K562 (cell line): ENCODE measurements at regions not wholly inside any gene's neighbourhood (a gene's known extent, or its start where the extent isn't known, plus 50 kb on each side); places are given as distances from the start of the nearest gene placed in this dataset.

Source experiments
- ATAC-seq: fragments of 200-7000 bp; cut with Tn5 transposase; 3 replicates; pipeline ENCODE4 v1.9.1; 2020; ENCODE audit warnings: moderate library complexity
- BruUV-seq: library from RNA; stranded (reverse); fragments of 400-500 nt; replicated peaks from 2 replicates; lab custom pipeline; 2021; lab: Mats Ljungman, UMichigan
- CTCF ChIA-PET: fragments of 300-600 bp; formaldehyde crosslinking; extraction: SDS; loops from one replicate; lab custom pipeline; 2021; ENCODE audit warnings: low intra/inter-chr PET ratio; lab: Yijun Ruan, JAX
- POLR2A ChIA-PET: fragments of 300-600, 350-650 bp; sonication (Branson Sonifier 250); formaldehyde crosslinking; extraction: SDS; loops from one replicate; lab custom pipeline; 2021; ENCODE audit warnings: antibody characterized with exemption, inconsistent platforms; lab: Yijun Ruan, JAX
- DNase-seq, 4 experiments: peaks; one replicate each; pipeline versions ENCODE4 v3.0.0 to v3.0.0-alpha.2; 2011 to 2018; ENCODE audit warnings: low spot score in 3 of 4, mixed read lengths in 3 of 4; ENCODE audit errors: extremely low read depth in 1 of 4
- FAIRE-seq: peaks from 2 replicates; lab custom pipeline; 2011; peaks lifted over from hg19 to GRCh38; lab: Jason Lieb, UNC
- H2AFZ ChIP-seq: 2 replicates; pipeline ENCODE4 v1.6.0; 2011; ENCODE audit warnings: low read depth, low read length, control low read depth, inconsistent platforms
- H3K27ac ChIP-seq: fragments of 200-600 bp; 3 replicates; pipeline ENCODE4 v1.8.0; 2011; ENCODE audit warnings: low read depth, mild to moderate bottlenecking, control low read depth, inconsistent platforms, low read length, moderate library complexity, mixed read lengths; ENCODE audit errors: extremely low read depth
- H3K27me3 ChIP-seq, 2 experiments: fragments of 300-600 bp in 1 of 2; 2 replicates in 1 of 2; 3 replicates in 1 of 2; pipeline versions ENCODE4 v1.6.0 to v1.8.0; 2011; ENCODE audit warnings: inconsistent platforms in 2 of 2, low read length in 2 of 2, mild to moderate bottlenecking in 1 of 2, mixed read lengths in 1 of 2, moderate library complexity in 1 of 2; ENCODE audit not compliant: control insufficient read depth in 2 of 2, insufficient read depth in 2 of 2
- H3K36me3 ChIP-seq: fragments of 300-600 bp; 3 replicates; pipeline ENCODE4 v1.8.0; 2011; ENCODE audit warnings: mild to moderate bottlenecking, low read length, inconsistent platforms; ENCODE audit not compliant: control insufficient read depth, insufficient read depth
- H3K4me1 ChIP-seq, 2 experiments: fragments of 200-600 bp in 1 of 2; replicated peaks in 1 of 2; 2 replicates in 1 of 2; 3 replicates in 1 of 2; pipeline versions ENCODE4 v1.5.1 to v1.8.0; 2011; ENCODE audit warnings: inconsistent platforms in 2 of 2, low read length in 2 of 2, mild to moderate bottlenecking in 1 of 2, mixed read lengths in 1 of 2, moderate library complexity in 1 of 2; ENCODE audit not compliant: control insufficient read depth in 2 of 2, insufficient read depth in 2 of 2
- H3K4me2 ChIP-seq: 2 replicates; pipeline ENCODE4 v1.6.1; 2011; ENCODE audit warnings: low read length, control low read depth, inconsistent platforms, mixed read lengths; ENCODE audit not compliant: insufficient read depth
- H3K4me3 ChIP-seq: fragments of 200-600 bp; sonication (generic), shearing (Covaris generic); 2 replicates; pipeline ENCODE4 v1.5.1; 2016; ENCODE audit warnings: control low read depth, inconsistent platforms
- H3K79me2 ChIP-seq: fragments of 200-600 bp; 3 replicates; pipeline ENCODE4 v1.8.0; 2011; ENCODE audit warnings: low read length, inconsistent platforms; ENCODE audit not compliant: control insufficient read depth, insufficient read depth
- H3K9ac ChIP-seq, 2 experiments: 2 replicates each; pipeline versions ENCODE4 v1.6.0 to v1.6.1; 2011; ENCODE audit warnings: low read depth in 2 of 2, low read length in 2 of 2, control low read depth in 1 of 2, inconsistent platforms in 1 of 2, mild to moderate bottlenecking in 1 of 2, mixed read lengths in 1 of 2; ENCODE audit not compliant: insufficient read depth in 1 of 2
- H3K9me1 ChIP-seq: one replicate; pipeline ENCODE4 v1.6.0; 2011; ENCODE audit warnings: inconsistent platforms, mild to moderate bottlenecking, low read length, moderate library complexity; ENCODE audit not compliant: control insufficient read depth, insufficient read depth
- H3K9me3 ChIP-seq: replicated peaks from 2 replicates; pipeline ENCODE4 v1.5.1; 2011; ENCODE audit warnings: low read depth, low read length, inconsistent platforms; ENCODE audit not compliant: control insufficient read depth, insufficient read depth
- H4K20me1 ChIP-seq: replicated peaks from 2 replicates; pipeline ENCODE4 v1.6.1; 2011; ENCODE audit warnings: low read length, inconsistent platforms, mixed read lengths; ENCODE audit not compliant: control insufficient read depth, insufficient read depth
- BCL6 ChIP-seq: fragments of 250-450 bp; sonication (Bioruptor Pico); IDR thresholded peaks from 2 replicates; pipeline ENCODE4 v1.4.0; 2020
- CBX3 ChIP-seq, 2 experiments: IDR thresholded peaks; 1 replicate in 1 of 2; 2 replicates in 1 of 2; pipeline ENCODE4 v1.6.1; 2012; ENCODE audit warnings: inconsistent platforms in 2 of 2, low read length in 2 of 2, borderline replicate concordance in 1 of 2, control low read depth in 1 of 2
- MCM7 ChIP-seq, 2 experiments: fragments of 450-650 bp; IDR thresholded peaks; 2 replicates each; pipeline ENCODE4 v1.6.1; 2016 to 2018
- POLR2H ChIP-seq: IDR thresholded peaks from 2 replicates; pipeline ENCODE4 v1.6.1; 2016; ENCODE audit warnings: missing genetic modification characterization, low read depth, mild to moderate bottlenecking, control low read depth, missing compliant biosample characterization, moderate library complexity
- TGIF2 ChIP-seq: sonication (generic); formaldehyde crosslinking; IDR thresholded peaks from 2 replicates; pipeline ENCODE4 v1.8.1; 2022; ENCODE audit warnings: mild to moderate bottlenecking, missing genetic modification reagents, moderate library complexity
- ZBTB12 ChIP-seq: fragments of 250-450 bp; sonication (Bioruptor Pico); IDR thresholded peaks from 2 replicates; pipeline ENCODE4 v1.4.0; 2020
- ZBTB7A ChIP-seq: IDR thresholded peaks from 2 replicates; pipeline ENCODE4 v1.6.1; 2011; ENCODE audit warnings: low read depth, mild to moderate bottlenecking, low read length, moderate library complexity, borderline replicate concordance; ENCODE audit not compliant: control insufficient read depth
- ZNF217 ChIP-seq: sonication (generic); formaldehyde crosslinking; IDR thresholded peaks from 2 replicates; pipeline ENCODE4 v1.8.0; 2022; ENCODE audit warnings: mild to moderate bottlenecking, missing genetic modification reagents
- ZNF583 ChIP-seq: fragments of 250-450 bp; sonication (Bioruptor Pico); IDR thresholded peaks from 2 replicates; pipeline ENCODE4 v1.4.0; 2020
- ZNF695 ChIP-seq: fragments of 450-650 bp; formaldehyde crosslinking; IDR thresholded peaks from 2 replicates; pipeline ENCODE4 v1.4.0; 2020; ENCODE audit warnings: mild to moderate bottlenecking, moderate library complexity
- WGBS: fragments of 100-300 bp; shearing (Covaris generic); methylation state at CpG from one replicate; pipeline ENCODE4 v1.1.6; 2016; ENCODE audit warnings: low coverage, mixed read lengths; ENCODE audit not compliant: insufficient coverage; ENCODE audit errors: missing lambda C conversion rate; 5-methylcytosine and 5-hydroxymethylcytosine counted together
- in situ Hi-C: fragments of 300-500 bp; cut with MboI; formaldehyde crosslinking; loops from 4 replicates; pipeline ENCODE4 v1.15.0; 2018; ENCODE audit warnings: inconsistent platforms, mixed read lengths
- intact Hi-C: fragments of 100-400 bp; cut with micrococcal nuclease; formaldehyde crosslinking; loops from 2 replicates; pipeline ENCODE4 v1.14.2; 2022

GRCh38 chr15:85311647-85312046 is 68.8 kb upstream of the AKAP13 start:
- Histone ChIP-seq H2AFZ (no peak overlapping the region), H3K4me1 (no peaks in the 10 kb centered on the region), H3K4me2 (no peak overlapping the region), H3K9me3 (no peaks in the 10 kb centered on the region), H3K36me3 (no peaks in the 10 kb centered on the region), H4K20me1 (no peaks in the 10 kb centered on the region), H3K27ac (no peak overlapping the region), H3K27me3 (no peaks in the 10 kb centered on the region; a peak in 2 of 5 replicates), H3K4me3 (no peak overlapping the region), H3K9me1 (no peaks in the 10 kb centered on the region), H3K9ac (no peak overlapping the region), H3K79me2 (no peaks in the 10 kb centered on the region)
- WGBS, result 0% methylated on average over 2 of the region's 2 CpGs
- ATAC-seq (no peak), FAIRE-seq (no peak), DNase-seq (no peak)
- CTCF ChIA-PET, result no interaction called here
- TF ChIP-seq TGIF2 (CRISPR knock-in tag) (no peak), MCM7 (IDR thresholded peaks at IDR 0.05) (no peak), CBX3 (IDR thresholded peaks at IDR 0.05; ENCODE audit: borderline replicate concordance in 1 of 2, low read length in 2 of 2) (no peak), ZNF217 (CRISPR knock-in tag) (no peak), ZBTB7A (no peak), ZBTB12 (CRISPR knock-in tag) (no peak), ZNF583 (CRISPR knock-in tag) (no peak), ZNF695 (CRISPR knock-in tag) (no peak), BCL6 (CRISPR knock-in tag) (no peak), POLR2H (no peak)
- POLR2A ChIA-PET, result no interaction called here
- no TSS peak for BruUV-seq
- in situ Hi-C loops, result no loop called here
- intact Hi-C loops, result no loop called here
